Panc1 (cell line): ENCODE measurements at regions not wholly inside any gene's neighbourhood (a gene's known extent, or its start where the extent isn't known, plus 50 kb on each side); places are given as distances from the start of the nearest gene placed in this dataset.

Experiments
- ATAC-seq: fragments of 200-7000 bp; cut with Tn5 transposase; 2 replicates; pipeline ENCODE4 v1.9.1; 2020; ENCODE audit warnings: mild to moderate bottlenecking, moderate library complexity
- BruUV-seq: library from RNA; stranded (reverse); fragments of 400-500 nt; replicated peaks from 2 replicates; lab custom pipeline; 2021; lab: Mats Ljungman, UMichigan
- CTCF ChIA-PET: fragments of 300-600 bp; sonication (Branson Sonifier 250); formaldehyde crosslinking; loops from one replicate; lab custom pipeline; 2022; ENCODE audit warnings: antibody characterized with exemption; lab: Charles Lee
- POLR2A ChIA-PET: fragments of 300-600 bp; sonication (Branson Sonifier 250); formaldehyde crosslinking; loops from one replicate; lab custom pipeline; 2022; ENCODE audit warnings: antibody characterized with exemption; lab: Charles Lee
- DNase-seq: peaks from one replicate; pipeline ENCODE4 v3.0.0-alpha.2; 2010; ENCODE audit warnings: low read depth, low spot score
- H3K27ac ChIP-seq: 2 replicates; pipeline ENCODE4 v1.5.1; 2011; ENCODE audit warnings: mild to moderate bottlenecking, low read length, inconsistent platforms
- H3K27me3 ChIP-seq: fragments of 200-500 bp; sonication (Bioruptor generic); 2 replicates; pipeline ENCODE4 v1.6.0; 2014; ENCODE audit warnings: low read length, inconsistent platforms; ENCODE audit not compliant: control insufficient read depth, insufficient read depth
- H3K36me3 ChIP-seq: fragments of 200-500 bp; sonication (Bioruptor generic); 2 replicates; pipeline ENCODE4 v1.5.1; 2014; ENCODE audit warnings: inconsistent platforms, mild to moderate bottlenecking, low read length, moderate library complexity; ENCODE audit not compliant: control insufficient read depth, insufficient read depth
- H3K4me1 ChIP-seq: 2 replicates; pipeline ENCODE4 v1.5.1; 2011; ENCODE audit warnings: inconsistent platforms, mild to moderate bottlenecking, low read length, moderate library complexity; ENCODE audit not compliant: control insufficient read depth, insufficient read depth
- H3K4me3 ChIP-seq, 2 experiments: 2 replicates each; pipeline ENCODE4 v1.5.1; 2011 to 2012; ENCODE audit warnings: low read depth in 2 of 2, low read length in 2 of 2, mild to moderate bottlenecking in 2 of 2, inconsistent platforms in 1 of 2, moderate library complexity in 1 of 2
- H3K9me3 ChIP-seq: fragments of 200-500 bp; sonication (Bioruptor generic); 2 replicates; pipeline ENCODE4 v1.5.1; 2014; ENCODE audit warnings: low read depth, mild to moderate bottlenecking, inconsistent platforms, low read length, moderate library complexity; ENCODE audit not compliant: control insufficient read depth, insufficient read depth
- POLR2AphosphoS5 ChIP-seq: IDR thresholded peaks from 2 replicates; pipeline ENCODE4 v1.6.1; 2012; ENCODE audit warnings: mild to moderate bottlenecking, low read depth, low read length, moderate library complexity
- SIN3A ChIP-seq: IDR thresholded peaks from 2 replicates; pipeline ENCODE4 v1.6.1; 2012; ENCODE audit warnings: low read depth, mild to moderate bottlenecking, low read length, moderate library complexity, borderline replicate concordance; ENCODE audit not compliant: insufficient read depth
- TCF7L2 ChIP-seq: IDR thresholded peaks from 2 replicates; pipeline ENCODE4 v1.6.1; 2011; ENCODE audit warnings: mild to moderate bottlenecking, low read depth, low read length, inconsistent platforms
- in situ Hi-C: cut with HindIII; loops from 2 replicates; pipeline ENCODE4 v1.10.0; 2016; ENCODE audit warnings: low sequenced_read_pairs, low pct_unique_long_range_greater_than_20kb
- intact Hi-C: fragments of 100-400 bp; cut with micrococcal nuclease; formaldehyde crosslinking; loops from one replicate; pipeline ENCODE4 v1.10.0; 2022; ENCODE audit not compliant: unreplicated experiment
- TF ChIP-seq, protein P1 (sequence below), 2 experiments: IDR thresholded peaks; 2 replicates each; pipeline ENCODE4 v1.6.1; 2011 to 2012; ENCODE audit warnings: low read depth in 2 of 2, control low read depth in 1 of 2, low read length in 1 of 2, mild to moderate bottlenecking in 1 of 2, moderate library complexity in 1 of 2; ENCODE audit not compliant: insufficient read depth in 1 of 2
- TF ChIP-seq, protein P2 (sequence below): fragments of 450-650 bp; IDR thresholded peaks from 2 replicates; pipeline ENCODE4 v1.5.1; 2017; ENCODE audit warnings: mild to moderate bottlenecking

DNA sequence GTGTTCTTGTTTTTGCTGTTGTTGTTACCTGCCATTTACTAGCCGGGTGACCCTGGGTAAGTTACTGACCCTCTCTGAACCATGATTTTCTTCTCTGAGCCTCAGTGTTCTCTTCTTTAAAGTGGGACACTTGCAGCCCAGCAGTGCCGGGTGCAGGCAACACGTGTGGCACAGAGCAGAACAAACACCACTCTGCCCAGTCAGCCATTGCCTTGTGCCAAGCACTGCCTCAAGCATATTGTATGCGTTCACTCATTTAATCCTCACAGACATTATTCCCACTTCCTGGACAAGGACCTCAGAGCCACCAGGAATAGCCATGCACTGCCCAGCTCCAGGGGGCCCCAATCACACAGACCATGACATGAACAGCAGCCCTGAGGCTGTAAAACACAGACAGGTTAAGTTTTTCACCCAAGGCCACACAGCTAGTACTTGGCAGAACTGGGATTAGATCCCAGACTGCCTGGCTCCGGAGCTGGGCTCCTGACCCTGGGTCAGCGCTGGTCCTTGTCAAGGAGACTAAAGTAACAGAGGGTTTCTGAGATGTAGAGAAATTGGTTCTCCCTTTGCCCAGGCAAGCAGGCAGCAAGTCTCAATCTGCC is 74.0 kb upstream of the PTPN1 start:
- no peak overlapping the region for H3K4me3 ChIP-seq
- H3K9me3 ChIP-seq, result no peaks in the 10 kb centered on the region
- H3K27me3 ChIP-seq, result no peaks in the 10 kb centered on the region
- in situ Hi-C loops (no loop called here), intact Hi-C loops (no loop called here)
- ChIA-PET POLR2A (no interaction called here), CTCF (no interaction called here)
- DNase-seq (no peak), ATAC-seq (no peak)
- BruUV-seq, result no TSS peak
- no peaks in the 10 kb centered on the region for H3K36me3 ChIP-seq
- TF ChIP-seq, protein P1, sequence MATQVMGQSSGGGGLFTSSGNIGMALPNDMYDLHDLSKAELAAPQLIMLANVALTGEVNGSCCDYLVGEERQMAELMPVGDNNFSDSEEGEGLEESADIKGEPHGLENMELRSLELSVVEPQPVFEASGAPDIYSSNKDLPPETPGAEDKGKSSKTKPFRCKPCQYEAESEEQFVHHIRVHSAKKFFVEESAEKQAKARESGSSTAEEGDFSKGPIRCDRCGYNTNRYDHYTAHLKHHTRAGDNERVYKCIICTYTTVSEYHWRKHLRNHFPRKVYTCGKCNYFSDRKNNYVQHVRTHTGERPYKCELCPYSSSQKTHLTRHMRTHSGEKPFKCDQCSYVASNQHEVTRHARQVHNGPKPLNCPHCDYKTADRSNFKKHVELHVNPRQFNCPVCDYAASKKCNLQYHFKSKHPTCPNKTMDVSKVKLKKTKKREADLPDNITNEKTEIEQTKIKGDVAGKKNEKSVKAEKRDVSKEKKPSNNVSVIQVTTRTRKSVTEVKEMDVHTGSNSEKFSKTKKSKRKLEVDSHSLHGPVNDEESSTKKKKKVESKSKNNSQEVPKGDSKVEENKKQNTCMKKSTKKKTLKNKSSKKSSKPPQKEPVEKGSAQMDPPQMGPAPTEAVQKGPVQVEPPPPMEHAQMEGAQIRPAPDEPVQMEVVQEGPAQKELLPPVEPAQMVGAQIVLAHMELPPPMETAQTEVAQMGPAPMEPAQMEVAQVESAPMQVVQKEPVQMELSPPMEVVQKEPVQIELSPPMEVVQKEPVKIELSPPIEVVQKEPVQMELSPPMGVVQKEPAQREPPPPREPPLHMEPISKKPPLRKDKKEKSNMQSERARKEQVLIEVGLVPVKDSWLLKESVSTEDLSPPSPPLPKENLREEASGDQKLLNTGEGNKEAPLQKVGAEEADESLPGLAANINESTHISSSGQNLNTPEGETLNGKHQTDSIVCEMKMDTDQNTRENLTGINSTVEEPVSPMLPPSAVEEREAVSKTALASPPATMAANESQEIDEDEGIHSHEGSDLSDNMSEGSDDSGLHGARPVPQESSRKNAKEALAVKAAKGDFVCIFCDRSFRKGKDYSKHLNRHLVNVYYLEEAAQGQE (IDR thresholded peaks at IDR 0.05; ENCODE audit: insufficient read depth in 1 of 2, low read depth in 2 of 2, low read length in 1 of 2), result no peak
- TF ChIP-seq POLR2AphosphoS5, result no peak
- peaks cover 15% of the 10 kb centered on the region for H3K4me1 ChIP-seq
- no peak overlapping the region for H3K27ac ChIP-seq

DNA sequence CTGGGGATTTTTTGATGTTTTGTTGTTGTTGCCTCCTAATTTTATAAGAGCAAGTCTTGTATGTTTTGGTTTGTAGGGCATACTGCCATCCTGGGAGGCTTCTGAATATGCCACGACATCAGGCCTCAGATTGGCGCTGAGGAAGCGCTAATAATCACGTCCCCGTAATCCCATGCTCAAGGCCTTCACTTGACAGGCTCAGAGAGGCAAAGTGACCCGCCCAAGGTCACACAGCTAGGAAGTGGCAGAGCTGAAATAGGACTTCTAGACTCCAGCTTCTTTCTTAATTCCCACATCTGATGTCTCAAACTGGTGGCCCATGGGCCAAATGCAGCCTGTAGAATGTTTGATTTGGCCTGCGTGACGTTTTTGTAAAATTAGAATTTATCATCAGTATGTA is 73.5 kb upstream of the PTPN1 start:
- H3K27ac ChIP-seq, result no peak overlapping the region
- H3K4me1 ChIP-seq, result peaks cover 19% of the 10 kb centered on the region
- TF ChIP-seq TCF7L2, result no peak
- TF ChIP-seq, protein P2, sequence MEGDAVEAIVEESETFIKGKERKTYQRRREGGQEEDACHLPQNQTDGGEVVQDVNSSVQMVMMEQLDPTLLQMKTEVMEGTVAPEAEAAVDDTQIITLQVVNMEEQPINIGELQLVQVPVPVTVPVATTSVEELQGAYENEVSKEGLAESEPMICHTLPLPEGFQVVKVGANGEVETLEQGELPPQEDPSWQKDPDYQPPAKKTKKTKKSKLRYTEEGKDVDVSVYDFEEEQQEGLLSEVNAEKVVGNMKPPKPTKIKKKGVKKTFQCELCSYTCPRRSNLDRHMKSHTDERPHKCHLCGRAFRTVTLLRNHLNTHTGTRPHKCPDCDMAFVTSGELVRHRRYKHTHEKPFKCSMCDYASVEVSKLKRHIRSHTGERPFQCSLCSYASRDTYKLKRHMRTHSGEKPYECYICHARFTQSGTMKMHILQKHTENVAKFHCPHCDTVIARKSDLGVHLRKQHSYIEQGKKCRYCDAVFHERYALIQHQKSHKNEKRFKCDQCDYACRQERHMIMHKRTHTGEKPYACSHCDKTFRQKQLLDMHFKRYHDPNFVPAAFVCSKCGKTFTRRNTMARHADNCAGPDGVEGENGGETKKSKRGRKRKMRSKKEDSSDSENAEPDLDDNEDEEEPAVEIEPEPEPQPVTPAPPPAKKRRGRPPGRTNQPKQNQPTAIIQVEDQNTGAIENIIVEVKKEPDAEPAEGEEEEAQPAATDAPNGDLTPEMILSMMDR, result no peak
- no peak for TF ChIP-seq SIN3A
- no peak for TF ChIP-seq POLR2AphosphoS5
- TF ChIP-seq, protein P1 (IDR thresholded peaks at IDR 0.05; ENCODE audit: insufficient read depth in 1 of 2, low read depth in 2 of 2, low read length in 1 of 2), result no peak
- H3K27me3 ChIP-seq, result no peaks in the 10 kb centered on the region
- no peak for DNase-seq
- no peaks in the 10 kb centered on the region for H3K36me3 ChIP-seq
- BruUV-seq, result no TSS peak
- intact Hi-C loops (no loop called here), in situ Hi-C loops (no loop called here)
- POLR2A ChIA-PET, result no interaction called here
- no peak for ATAC-seq
- H3K9me3 ChIP-seq, result no peaks in the 10 kb centered on the region
- CTCF ChIA-PET, result no interaction called here
- H3K4me3 ChIP-seq, result no peak overlapping the region
